Endothelial cell of umbilical vein (primary cell): ENCODE measurements at regions not wholly inside any gene's neighbourhood (a gene's known extent, or its start where the extent isn't known, plus 50 kb on each side); places are given as distances from the start of the nearest gene placed in this dataset.
A peak's percentile ranks its signal among the peaks of the same experiment; 100 is the strongest.

Experiments used
- BruUV-seq: library from RNA; stranded (reverse); fragments of 400-500 nt; replicated peaks from 2 replicates; lab custom pipeline; 2021; lab: Mats Ljungman, UMichigan
- CTCF ChIA-PET: fragments of 300-600, 350-600 bp; sonication (Branson Sonifier 250); formaldehyde crosslinking; loops from one replicate; lab custom pipeline; 2021; ENCODE audit warnings: antibody characterized with exemption, inconsistent platforms; lab: Charles Lee
- POLR2A ChIA-PET: fragments of 300-600, 350-600 bp; sonication (Branson Sonifier 250); formaldehyde crosslinking; loops from one replicate; lab custom pipeline; 2021; ENCODE audit warnings: antibody characterized with exemption, inconsistent platforms; lab: Charles Lee
- DNase-seq: peaks from one replicate; pipeline ENCODE4 v3.0.0-alpha.2; 2011; ENCODE audit warnings: low read depth, low spot score
- FAIRE-seq: peaks from 2 replicates; lab custom pipeline; 2011; peaks lifted over from hg19 to GRCh38; lab: Jason Lieb, UNC
- H2AFZ ChIP-seq: 2 replicates; pipeline ENCODE4 v1.6.0; 2012; ENCODE audit warnings: low read depth, low read length, control low read depth, inconsistent platforms
- H3K27ac ChIP-seq: 2 replicates; pipeline ENCODE4 v1.5.1; 2011; ENCODE audit warnings: low read depth, mild to moderate bottlenecking, control low read depth, low read length, moderate library complexity; ENCODE audit not compliant: insufficient read depth
- H3K27me3 ChIP-seq, 2 experiments: 2 replicates each; pipeline versions ENCODE4 v1.6.0 to v1.6.1; 2011; ENCODE audit warnings: low read length in 2 of 2, mixed read lengths in 1 of 2; ENCODE audit not compliant: control insufficient read depth in 2 of 2, insufficient read depth in 2 of 2
- H3K36me3 ChIP-seq, 2 experiments: 2 replicates in 1 of 2; 3 replicates in 1 of 2; pipeline ENCODE4 v1.5.1; 2011; ENCODE audit warnings: low read length in 2 of 2, mild to moderate bottlenecking in 1 of 2, moderate library complexity in 1 of 2; ENCODE audit not compliant: control insufficient read depth in 2 of 2, insufficient read depth in 2 of 2; ENCODE audit errors: extremely low read depth in 1 of 2
- H3K4me1 ChIP-seq: 3 replicates; pipeline ENCODE4 v1.5.1; 2011; ENCODE audit warnings: mild to moderate bottlenecking, low read length; ENCODE audit not compliant: control insufficient read depth, insufficient read depth; ENCODE audit errors: extremely low read depth
- H3K4me2 ChIP-seq: 2 replicates; pipeline ENCODE4 v1.6.1; 2011; ENCODE audit warnings: low read length, control low read depth, mixed read lengths; ENCODE audit not compliant: insufficient read depth
- H3K4me3 ChIP-seq, 3 experiments: fragments of 200-600 bp in 1 of 3; sonication (generic), shearing (Covaris generic) in 1 of 3; replicated peaks in 1 of 3; 2 replicates each; pipeline ENCODE4 v1.5.1; 2011 to 2016; ENCODE audit warnings: control low read depth in 3 of 3, low read length in 3 of 3, mild to moderate bottlenecking in 2 of 3, inconsistent platforms in 1 of 3, low read depth in 1 of 3, moderate library complexity in 1 of 3; ENCODE audit not compliant: insufficient read depth in 1 of 3
- H3K79me2 ChIP-seq: 2 replicates; pipeline ENCODE4 v1.6.0; 2012; ENCODE audit warnings: low read length, inconsistent platforms; ENCODE audit not compliant: control insufficient read depth, insufficient read depth
- H3K9ac ChIP-seq: replicated peaks from 2 replicates; pipeline ENCODE3; 2011; ENCODE audit warnings: low read length, control low read depth; ENCODE audit not compliant: insufficient read depth; ENCODE audit errors: extremely low read depth
- H3K9me1 ChIP-seq: replicated peaks from 3 replicates; pipeline ENCODE4 v1.6.0; 2011; ENCODE audit warnings: mild to moderate bottlenecking, low read length; ENCODE audit not compliant: control insufficient read depth, insufficient read depth; ENCODE audit errors: extremely low read depth
- H3K9me3 ChIP-seq: replicated peaks from 2 replicates; pipeline ENCODE4 v1.5.1; 2012; ENCODE audit warnings: low read length, inconsistent platforms; ENCODE audit not compliant: control insufficient read depth, insufficient read depth
- H4K20me1 ChIP-seq: replicated peaks from 2 replicates; pipeline ENCODE3; 2011; ENCODE audit warnings: mild to moderate bottlenecking, low read length; ENCODE audit not compliant: control insufficient read depth, insufficient read depth; ENCODE audit errors: extremely low read depth
- CTCF ChIP-seq, 2 donors: IDR thresholded peaks; 1 replicate in 1 of 2; 2 replicates in 1 of 2; pipeline ENCODE4 v1.5.1; 2011; ENCODE audit warnings: low read length in 2 of 2, mild to moderate bottlenecking in 2 of 2, moderate library complexity in 2 of 2, control low read depth in 1 of 2, inconsistent platforms in 1 of 2, low read depth in 1 of 2; ENCODE audit not compliant: insufficient read depth in 1 of 2; ENCODE audit errors: extremely low read depth in 1 of 2
- EZH2 ChIP-seq: IDR thresholded peaks from 2 replicates; pipeline ENCODE4 v1.6.1; 2012; ENCODE audit warnings: borderline replicate concordance, low read depth, mild to moderate bottlenecking, moderate library complexity, low read length, inconsistent platforms; ENCODE audit not compliant: severe bottlenecking
- FOS ChIP-seq: IDR thresholded peaks from 2 replicates; pipeline ENCODE4 v1.6.1; 2011; ENCODE audit warnings: mild to moderate bottlenecking, low read length, moderate library complexity, borderline replicate concordance; ENCODE audit not compliant: insufficient read depth
- GATA2 ChIP-seq: IDR thresholded peaks from 2 replicates; pipeline ENCODE4 v1.7.0; 2011; ENCODE audit warnings: low read depth, mild to moderate bottlenecking, moderate library complexity, mixed read lengths, low read length; ENCODE audit not compliant: insufficient read length, insufficient read depth
- JUN ChIP-seq: IDR thresholded peaks from 2 replicates; pipeline ENCODE4 v1.6.1; 2011; ENCODE audit warnings: borderline replicate concordance, low read depth; ENCODE audit not compliant: insufficient read length, insufficient read depth
- MAX ChIP-seq: IDR thresholded peaks from 2 replicates; pipeline ENCODE4 v1.6.1; 2011; ENCODE audit not compliant: insufficient read depth, insufficient read length
- MYC ChIP-seq: IDR thresholded peaks from one replicate; pipeline ENCODE4 v1.6.1; 2011; ENCODE audit warnings: mild to moderate bottlenecking, low read depth, low read length
- POLR2A ChIP-seq: IDR thresholded peaks from 2 replicates; pipeline ENCODE4 v1.6.1; 2012; ENCODE audit warnings: low read depth, mild to moderate bottlenecking, control low read depth, low read length
- POLR2AphosphoS5 ChIP-seq: IDR thresholded peaks from 2 replicates; pipeline ENCODE4 v1.6.1; 2012; ENCODE audit warnings: low read depth, mild to moderate bottlenecking, control low read depth, low read length, moderate library complexity; ENCODE audit not compliant: insufficient read depth
- dilution Hi-C: fragments of 300-500 bp; cut with MboI; formaldehyde crosslinking; loops from one replicate; pipeline ENCODE4 v1.15.0; 2019; ENCODE audit warnings: low sequenced_read_pairs; ENCODE audit not compliant: extremely low pct_ligation_motif_present
- intact Hi-C: fragments of 100-400 bp; cut with micrococcal nuclease; formaldehyde crosslinking; loops from one replicate; pipeline ENCODE4 v1.10.0; 2022

- H3K27me3 ChIP-seq, result no peaks in the 10 kb centered on the region
- intact Hi-C loops (no loop called here), dilution Hi-C loops (no loop called here)
- no peak overlapping the region for H3K9ac ChIP-seq
- no TSS peak for BruUV-seq
- H3K36me3 ChIP-seq, result no peaks in the 10 kb centered on the region
- no peaks in the 10 kb centered on the region for H3K9me1 ChIP-seq
- ChIA-PET CTCF (no interaction called here), POLR2A (no interaction called here)
- H3K4me2 ChIP-seq, result no peak overlapping the region
- TF ChIP-seq POLR2A, result no peak
- FAIRE-seq, result peak; percentile 47
- no peak overlapping the region for H3K4me3 ChIP-seq
- no peak overlapping the region for H2AFZ ChIP-seq
- no peaks in the 10 kb centered on the region for H3K9me3 ChIP-seq
- H3K4me1 ChIP-seq, result no peaks in the 10 kb centered on the region
- H3K27ac ChIP-seq, result no peak overlapping the region
- DNase-seq, result no peak
- no peaks in the 10 kb centered on the region for H4K20me1 ChIP-seq
- H3K79me2 ChIP-seq, result no peaks in the 10 kb centered on the region
These were observed 205.3 kb upstream of the DACH1 start for GRCh38 chr13:72072261-72072660.

GRCh38 chr13:72071713-72072112, 204.7 kb upstream of the DACH1 start:
- Histone ChIP-seq H3K9me1 (no peaks in the 10 kb centered on the region), H3K9ac (no peak overlapping the region), H3K79me2 (no peaks in the 10 kb centered on the region), H3K4me1 (no peaks in the 10 kb centered on the region), H3K4me2 (no peak overlapping the region), H3K36me3 (no peaks in the 10 kb centered on the region), H3K4me3 (no peak overlapping the region), H3K9me3 (no peaks in the 10 kb centered on the region), H4K20me1 (no peaks in the 10 kb centered on the region), H2AFZ (no peak overlapping the region), H3K27me3 (no peaks in the 10 kb centered on the region), H3K27ac (no peak overlapping the region)
- intact Hi-C loops (no loop called here), dilution Hi-C loops (no loop called here)
- CTCF ChIA-PET, result no interaction called here
- no peak for FAIRE-seq
- BruUV-seq, result no TSS peak
- POLR2A ChIA-PET, result no interaction called here
- no peak for TF ChIP-seq GATA2
- no peak for TF ChIP-seq FOS
- TF ChIP-seq POLR2AphosphoS5, result no peak
- TF ChIP-seq JUN, result no peak
- no peak for TF ChIP-seq EZH2
- no peak for TF ChIP-seq CTCF (IDR thresholded peaks at IDR 0.05; ENCODE audit: extremely low read depth in 1 of 2, insufficient read depth in 1 of 2, low read depth in 1 of 2, low read length in 2 of 2)
- TF ChIP-seq MAX, result no peak
- TF ChIP-seq MYC, result no peak
- TF ChIP-seq POLR2A, result no peak
- DNase-seq, result no peak
